ENCODE measurements at regions not wholly inside any gene's neighbourhood (a gene's known extent, or its start where the extent isn't known, plus 50 kb on each side); places are given as distances from the start of the nearest gene placed in this dataset.

- DNase-seq (ENCODE audit: low read depth), result no peak
These were observed 50.2 kb upstream of the AKR1E2 start for GRCh38 chr10:4775808-4776207.

- DNase-seq (ENCODE audit: low read depth), result no peak
These were observed 53.8 kb upstream of the AKR1E2 start for GRCh38 chr10:4772202-4772570.

GRCh38 chr10:4771554-4772201, 54.3 kb upstream of the AKR1E2 start:
- DNase-seq (ENCODE audit: low read depth), result no peak

- DNase-seq (ENCODE audit: low read depth), result no peak
These were observed 55.0 kb upstream of the AKR1E2 start for GRCh38 chr10:4770801-4771553.

GRCh38 chr10:4768416-4768815, 57.6 kb upstream of the AKR1E2 start:
- no peak for DNase-seq (ENCODE audit: low read depth)

GRCh38 chr10:4767033-4767814, 58.8 kb upstream of the AKR1E2 start:
- DNase-seq (ENCODE audit: low read depth), result no peak

- no peak for DNase-seq (ENCODE audit: low read depth)
These were observed 59.6 kb upstream of the AKR1E2 start for GRCh38 chr10:4766454-4766853.

- DNase-seq (ENCODE audit: low read depth), result no peak
These were observed 60.6 kb upstream of the AKR1E2 start for GRCh38 chr10:4765428-4765827.

GRCh38 chr10:4763960-4764428, 62.0 kb upstream of the AKR1E2 start:
- DNase-seq (ENCODE audit: low read depth), result no peak

- no peak for DNase-seq (ENCODE audit: low read depth)
These were observed 62.5 kb upstream of the AKR1E2 start for GRCh38 chr10:4763513-4763912.

GRCh38 chr10:4758256-4758655, 67.8 kb upstream of the AKR1E2 start:
- DNase-seq (ENCODE audit: low read depth), result no peak

GRCh38 chr10:4755286-4755989, 70.6 kb upstream of the AKR1E2 start:
- DNase-seq (ENCODE audit: low read depth), result no peak

GRCh38 chr10:4754143-4754542, 71.9 kb upstream of the AKR1E2 start:
- DNase-seq (ENCODE audit: low read depth), result no peak

- no peak for DNase-seq (ENCODE audit: low read depth)
These were observed 74.8 kb upstream of the AKR1E2 start for GRCh38 chr10:4751211-4751610.

GRCh38 chr10:4749271-4749574, 76.8 kb upstream of the AKR1E2 start:
- no peak for DNase-seq (ENCODE audit: low read depth)

GRCh38 chr10:4748491-4749270, 77.3 kb upstream of the AKR1E2 start:
- DNase-seq (ENCODE audit: low read depth), result no peak

GRCh38 chr10:4742217-4742616, 83.8 kb upstream of the AKR1E2 start:
- DNase-seq (ENCODE audit: low read depth), result no peak

- no peak for DNase-seq (ENCODE audit: low read depth)
These were observed 85.5 kb upstream of the AKR1E2 start for GRCh38 chr10:4740471-4740870.

- DNase-seq (ENCODE audit: low read depth), result no peak
These were observed 89.4 kb upstream of the AKR1E2 start for GRCh38 chr10:4736608-4737007.

GRCh38 chr10:4736183-4736582, 89.8 kb upstream of the AKR1E2 start:
- DNase-seq (ENCODE audit: low read depth), result no peak

GRCh38 chr10:4733843-4734224, 92.2 kb upstream of the AKR1E2 start:
- DNase-seq (ENCODE audit: low read depth), result no peak

Measured in activated T-helper 1 cell treated with Interleukin-2 at 50 U/mL for 16 hours (primary cell).